Omental fat pad (tissue), 3 donors: ENCODE measurements at regions not wholly inside any gene's neighbourhood (a gene's known extent, or its start where the extent isn't known, plus 50 kb on each side); places are given as distances from the start of the nearest gene placed in this dataset.

Source experiments
- ATAC-seq: fragments of 150-250 bp; one replicate; pipeline ENCODE4 v1.9.1; 2016; ENCODE audit warnings: mild to moderate bottlenecking, moderate library complexity; ENCODE audit not compliant: low FRiP score
- DNase-seq: peaks from one replicate; pipeline ENCODE4 v3.0.0-alpha.2; 2019; ENCODE audit warnings: low spot score
- TF ChIP-seq, protein P1 (sequence below), 3 donors: fragments of 450-650 bp; IDR thresholded peaks; one replicate each; pipeline ENCODE4 v1.5.1; 2016 to 2017; ENCODE audit warnings: antibody characterized with exemption in 3 of 3, mild to moderate bottlenecking in 3 of 3, moderate library complexity in 2 of 3

DNA sequence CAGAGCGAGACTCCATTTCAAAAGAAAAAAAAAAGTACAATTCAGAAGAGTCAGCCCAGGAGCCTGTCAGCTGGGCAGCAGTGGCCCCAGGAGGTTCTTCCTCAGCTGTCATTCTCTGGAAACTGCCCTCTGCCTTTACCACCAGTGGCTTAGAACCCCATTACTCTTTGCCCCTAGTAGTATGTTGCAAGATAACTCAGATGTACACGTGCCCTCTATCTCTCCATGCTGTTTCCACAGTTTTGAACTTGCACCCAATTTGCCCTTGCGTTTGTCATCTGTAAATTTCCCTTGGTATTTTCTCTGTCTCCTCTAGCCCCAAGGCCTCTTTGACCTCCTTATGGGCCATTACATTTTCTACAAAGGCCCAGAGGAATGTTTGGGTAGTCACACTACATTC lies 56.7 kb upstream of the PRKAR2B start:
- DNase-seq = no peak
- no peak for ATAC-seq
- TF ChIP-seq, protein P1, sequence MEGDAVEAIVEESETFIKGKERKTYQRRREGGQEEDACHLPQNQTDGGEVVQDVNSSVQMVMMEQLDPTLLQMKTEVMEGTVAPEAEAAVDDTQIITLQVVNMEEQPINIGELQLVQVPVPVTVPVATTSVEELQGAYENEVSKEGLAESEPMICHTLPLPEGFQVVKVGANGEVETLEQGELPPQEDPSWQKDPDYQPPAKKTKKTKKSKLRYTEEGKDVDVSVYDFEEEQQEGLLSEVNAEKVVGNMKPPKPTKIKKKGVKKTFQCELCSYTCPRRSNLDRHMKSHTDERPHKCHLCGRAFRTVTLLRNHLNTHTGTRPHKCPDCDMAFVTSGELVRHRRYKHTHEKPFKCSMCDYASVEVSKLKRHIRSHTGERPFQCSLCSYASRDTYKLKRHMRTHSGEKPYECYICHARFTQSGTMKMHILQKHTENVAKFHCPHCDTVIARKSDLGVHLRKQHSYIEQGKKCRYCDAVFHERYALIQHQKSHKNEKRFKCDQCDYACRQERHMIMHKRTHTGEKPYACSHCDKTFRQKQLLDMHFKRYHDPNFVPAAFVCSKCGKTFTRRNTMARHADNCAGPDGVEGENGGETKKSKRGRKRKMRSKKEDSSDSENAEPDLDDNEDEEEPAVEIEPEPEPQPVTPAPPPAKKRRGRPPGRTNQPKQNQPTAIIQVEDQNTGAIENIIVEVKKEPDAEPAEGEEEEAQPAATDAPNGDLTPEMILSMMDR (IDR thresholded peaks at IDR 0.05) = no peak

DNA sequence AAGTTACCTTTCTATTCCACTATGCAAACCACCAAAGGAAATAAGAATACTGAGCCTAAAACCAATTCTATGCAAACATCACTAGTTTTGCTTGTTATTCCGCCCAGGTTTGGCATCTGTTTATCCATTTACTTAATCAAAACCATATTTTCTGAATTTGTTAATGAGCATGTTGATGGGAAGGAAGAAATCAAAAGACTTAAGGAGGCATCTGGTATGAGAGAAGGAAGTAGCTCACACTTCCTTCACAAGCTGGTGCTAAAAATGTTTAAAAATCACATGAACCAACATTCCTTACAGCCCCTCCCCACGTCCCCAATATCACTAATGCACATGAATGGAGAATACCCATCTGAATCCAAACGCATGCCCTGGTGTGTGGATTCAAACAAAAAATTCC lies 52.0 kb upstream of the PRKAR2B start:
- TF ChIP-seq, protein P1 (IDR thresholded peaks at IDR 0.05) = no peak
- ATAC-seq = no peak
- DNase-seq = no peak
